B cell (primary cell): ENCODE measurements at regions not wholly inside any gene's neighbourhood (a gene's known extent, or its start where the extent isn't known, plus 50 kb on each side); places are given as distances from the start of the nearest gene placed in this dataset.
A peak's percentile ranks its signal among the peaks of the same experiment; 100 is the strongest.

Experiments used
- ATAC-seq: fragments of 200-7000 bp; cut with Tn5 transposase; one replicate; pipeline ENCODE4 v1.10.0; 2021; ENCODE audit warnings: low read depth, mild to moderate bottlenecking, moderate number of reproducible peaks, moderate library complexity
- CTCF ChIA-PET: fragments of 350-600 bp; sonication (Branson Sonifier 250); formaldehyde crosslinking; loops from one replicate; lab custom pipeline; 2021; ENCODE audit warnings: antibody characterized with exemption, inconsistent platforms; lab: Charles Lee
- POLR2A ChIA-PET: fragments of 350-600 bp; sonication (Branson Sonifier 250); formaldehyde crosslinking; loops from one replicate; lab custom pipeline; 2021; ENCODE audit warnings: antibody characterized with exemption; lab: Charles Lee
- DNase-seq: peaks from one replicate; pipeline ENCODE4 v3.0.0; 2013
- H2AFZ ChIP-seq: 2 replicates; pipeline ENCODE4 v1.6.1; 2012; ENCODE audit warnings: mild to moderate bottlenecking, low read depth, low read length; ENCODE audit not compliant: insufficient read depth, poor library complexity, severe bottlenecking
- H3K27ac ChIP-seq, 2 donors: 1 replicate in 1 of 2; 2 replicates in 1 of 2; pipeline ENCODE4 v1.5.1; 2012 to 2013; ENCODE audit warnings: low read length in 2 of 2, mild to moderate bottlenecking in 2 of 2, moderate library complexity in 1 of 2
- H3K27me3 ChIP-seq, 4 experiments: fragments of 200-600 bp in 1 of 4; sonication (generic) in 1 of 4; replicated peaks in 1 of 4; 1 replicate in 2 of 4; 2 replicates in 2 of 4; pipeline versions ENCODE4 v1.6.1 to v1.7.0; 2013 to 2016; ENCODE audit warnings: low read length in 3 of 4, mild to moderate bottlenecking in 2 of 4, mixed read lengths in 1 of 4, moderate library complexity in 1 of 4; ENCODE audit not compliant: insufficient read depth in 4 of 4, control insufficient read depth in 3 of 4; ENCODE audit errors: control extremely low read depth in 1 of 4
- H3K36me3 ChIP-seq, 2 experiments: replicated peaks in 1 of 2; 1 replicate in 1 of 2; 2 replicates in 1 of 2; pipeline versions ENCODE4 v1.6.1 to v1.7.1; 2013; ENCODE audit warnings: low read length in 1 of 2; ENCODE audit not compliant: insufficient read depth in 2 of 2, control insufficient read depth in 1 of 2; ENCODE audit errors: control extremely low read depth in 1 of 2, extremely low read depth in 1 of 2
- H3K4me1 ChIP-seq, 2 donors: fragments of 200-600 bp in 1 of 2; sonication (generic) in 1 of 2; 1 replicate in 1 of 2; 2 replicates in 1 of 2; pipeline versions ENCODE4 v1.5.1 to v1.6.1; 2013 to 2017; ENCODE audit warnings: low read length in 2 of 2; ENCODE audit not compliant: control insufficient read depth in 2 of 2, insufficient read depth in 2 of 2
- H3K4me2 ChIP-seq: replicated peaks from 2 replicates; pipeline ENCODE3; 2012; ENCODE audit warnings: mild to moderate bottlenecking, low read depth, low read length; ENCODE audit not compliant: poor library complexity, severe bottlenecking
- H3K4me3 ChIP-seq, 5 experiments: fragments of 200-600 bp in 1 of 5; sonication (generic) in 1 of 5; 1 replicate in 3 of 5; 2 replicates in 2 of 5; pipeline versions ENCODE4 v1.5.1 to v1.7.0; 2011 to 2016; ENCODE audit warnings: low read length in 4 of 5, mild to moderate bottlenecking in 4 of 5, low read depth in 2 of 5, control low read depth in 1 of 5, moderate library complexity in 1 of 5; ENCODE audit not compliant: insufficient read depth in 1 of 5; ENCODE audit errors: control extremely low read depth in 1 of 5, extremely low read depth in 1 of 5
- H3K79me2 ChIP-seq: fragments of 200-600 bp; sonication (generic); one replicate; pipeline ENCODE4 v1.6.0; 2016; ENCODE audit warnings: low read length; ENCODE audit not compliant: control insufficient read depth, insufficient read depth
- H3K9ac ChIP-seq: fragments of 200-600 bp; sonication (generic); 2 replicates; pipeline ENCODE4 v1.6.1; 2017; ENCODE audit warnings: mild to moderate bottlenecking, low read length, moderate library complexity
- H3K9me3 ChIP-seq, 3 donors: one replicate each; pipeline versions ENCODE4 v1.6.1 to v1.7.1; 2013; ENCODE audit warnings: low read length in 2 of 3; ENCODE audit not compliant: control insufficient read depth in 2 of 3, insufficient read depth in 1 of 3; ENCODE audit errors: control extremely low read depth in 1 of 3
- H4K20me1 ChIP-seq: 2 replicates; pipeline ENCODE4 v1.6.0; 2012; ENCODE audit warnings: mild to moderate bottlenecking, low read length; ENCODE audit not compliant: insufficient read depth, control insufficient read depth, poor library complexity, severe bottlenecking
- H3K27ac Mint-ChIP-seq: one replicate; pipeline ENCODE4 v1.8.0; 2021; ENCODE audit warnings: mixed read lengths
- H3K27me3 Mint-ChIP-seq: one replicate; pipeline ENCODE4 v1.8.0; 2021; ENCODE audit warnings: mixed read lengths
- H3K4me1 Mint-ChIP-seq: one replicate; pipeline ENCODE4 v1.8.0; 2021; ENCODE audit warnings: mixed read lengths
- H3K4me3 Mint-ChIP-seq: one replicate; pipeline ENCODE4 v1.8.0; 2021; ENCODE audit warnings: mixed read lengths
- H3K9me3 Mint-ChIP-seq: one replicate; pipeline ENCODE4 v1.8.0; 2022; ENCODE audit warnings: mixed read lengths; ENCODE audit not compliant: insufficient read depth
- EZH2 ChIP-seq: IDR thresholded peaks from 2 replicates; pipeline ENCODE4 v1.6.1; 2012; ENCODE audit warnings: borderline replicate concordance, low read depth, mild to moderate bottlenecking, moderate library complexity, low read length; ENCODE audit not compliant: insufficient read depth, poor library complexity, severe bottlenecking
- WGBS: methylation state at CpG from one replicate; pipeline ENCODE4 v1.1.5; 2013; ENCODE audit warnings: missing lambda C conversion rate; ENCODE audit not compliant: insufficient coverage; 5-methylcytosine and 5-hydroxymethylcytosine counted together
- intact Hi-C: fragments of 100-400 bp; cut with micrococcal nuclease; formaldehyde crosslinking; loops from one replicate; pipeline ENCODE4 v1.10.0; 2022
- TF ChIP-seq, protein P1 (sequence below): fragments of 200-600 bp; IDR thresholded peaks from one replicate; pipeline ENCODE4 v1.8.0; 2022; ENCODE audit warnings: antibody characterized with exemption, mild to moderate bottlenecking

DNA sequence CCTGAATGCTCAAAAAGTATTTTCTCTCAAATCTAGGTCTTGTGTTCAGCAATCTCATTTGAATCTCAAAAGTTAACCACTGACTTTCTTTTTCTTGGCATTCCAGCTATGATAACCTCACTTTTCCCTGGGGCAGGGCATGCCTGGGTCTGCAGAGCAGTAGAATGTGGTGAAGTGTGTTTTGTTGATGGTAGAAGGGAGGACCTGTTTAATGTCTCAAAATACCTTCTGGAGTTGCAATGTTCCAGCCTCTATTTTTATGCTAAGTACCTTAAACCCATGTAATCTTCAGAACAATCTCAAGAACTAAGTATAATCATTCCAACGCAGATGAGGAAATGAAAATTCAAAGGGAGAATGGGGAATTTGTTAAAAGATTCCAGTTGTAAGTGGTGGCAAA, 82.1 kb upstream of the FUT8 start:
- H3K27me3 Mint-ChIP-seq = no peaks in the 10 kb centered on the region
- POLR2A ChIA-PET = interaction anchor here (1.4 kb wide), 2 partner anchors 10 to 43 kb away, joined by 5 to 7 read pairs; no protein-coding TSS in a partner anchor
- intact Hi-C loops = no loop called here
- H3K79me2 ChIP-seq = no peaks in the 10 kb centered on the region
- peak overlapping the region; percentile 49 for H3K4me2 ChIP-seq
- H3K36me3 ChIP-seq = no peaks in the 10 kb centered on the region
- ATAC-seq (no peak), DNase-seq (no peak)
- H3K9me3 Mint-ChIP-seq = no peaks in the 10 kb centered on the region
- CTCF ChIA-PET = interaction anchor here (1.7 to 2.7 kb wide), 4 partner anchors 9 to 81 kb away, joined by 3 to 14 read pairs (median 6); no protein-coding TSS in a partner anchor
- H3K9ac ChIP-seq = peak overlapping the region; percentile 9
- H3K4me3 ChIP-seq = no peak overlapping the region
- H3K27ac ChIP-seq = peak overlapping the region; percentile 41
- peaks cover 56 to 69% of the 10 kb centered on the region in 2 donors for H3K4me1 ChIP-seq
- TF ChIP-seq EZH2 = no peak
- TF ChIP-seq, protein P1, sequence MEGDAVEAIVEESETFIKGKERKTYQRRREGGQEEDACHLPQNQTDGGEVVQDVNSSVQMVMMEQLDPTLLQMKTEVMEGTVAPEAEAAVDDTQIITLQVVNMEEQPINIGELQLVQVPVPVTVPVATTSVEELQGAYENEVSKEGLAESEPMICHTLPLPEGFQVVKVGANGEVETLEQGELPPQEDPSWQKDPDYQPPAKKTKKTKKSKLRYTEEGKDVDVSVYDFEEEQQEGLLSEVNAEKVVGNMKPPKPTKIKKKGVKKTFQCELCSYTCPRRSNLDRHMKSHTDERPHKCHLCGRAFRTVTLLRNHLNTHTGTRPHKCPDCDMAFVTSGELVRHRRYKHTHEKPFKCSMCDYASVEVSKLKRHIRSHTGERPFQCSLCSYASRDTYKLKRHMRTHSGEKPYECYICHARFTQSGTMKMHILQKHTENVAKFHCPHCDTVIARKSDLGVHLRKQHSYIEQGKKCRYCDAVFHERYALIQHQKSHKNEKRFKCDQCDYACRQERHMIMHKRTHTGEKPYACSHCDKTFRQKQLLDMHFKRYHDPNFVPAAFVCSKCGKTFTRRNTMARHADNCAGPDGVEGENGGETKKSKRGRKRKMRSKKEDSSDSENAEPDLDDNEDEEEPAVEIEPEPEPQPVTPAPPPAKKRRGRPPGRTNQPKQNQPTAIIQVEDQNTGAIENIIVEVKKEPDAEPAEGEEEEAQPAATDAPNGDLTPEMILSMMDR = no peak
- peak overlapping the region; percentile 83 for H3K27ac Mint-ChIP-seq
- H3K4me1 Mint-ChIP-seq = peaks cover 63% of the 10 kb centered on the region
- peak overlapping the region; percentile 52 for H2AFZ ChIP-seq
- no peaks in the 10 kb centered on the region for H3K27me3 ChIP-seq
- no peaks in the 10 kb centered on the region for H4K20me1 ChIP-seq
- peak overlapping the region; percentile 64 for H3K4me3 Mint-ChIP-seq
- no CpG with 5 or more reads among the region's 1 CpG for WGBS
- H3K9me3 ChIP-seq = no peaks in the 10 kb centered on the region

DNA sequence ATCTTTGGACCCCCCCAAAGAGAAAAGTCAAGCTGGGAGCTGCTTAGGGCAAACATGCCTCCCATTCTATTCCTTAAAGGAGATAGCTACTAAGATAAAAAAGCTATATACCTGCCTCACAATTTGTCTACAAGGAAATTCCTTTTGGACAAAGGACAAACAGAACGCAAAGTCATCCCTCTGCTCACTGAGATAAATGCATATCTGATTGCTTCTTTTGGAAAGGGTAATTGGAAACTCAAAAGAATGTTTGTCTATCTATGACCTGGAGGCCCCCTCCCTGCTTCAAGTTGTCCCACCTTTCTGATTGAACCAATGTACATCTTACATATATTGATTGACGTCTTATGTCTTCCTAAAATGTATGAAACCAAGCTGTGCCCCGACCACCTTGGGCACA, 80.9 kb upstream of the FUT8 start:
- Mint-ChIP-seq H3K4me3 (peak overlapping the region; percentile 4), H3K27ac (peak overlapping the region; percentile 66), H3K4me1 (peaks cover 67% of the 10 kb centered on the region), H3K9me3 (no peaks in the 10 kb centered on the region), H3K27me3 (no peaks in the 10 kb centered on the region)
- H4K20me1 ChIP-seq = no peaks in the 10 kb centered on the region
- WGBS = no CpG with 5 or more reads among the region's 3 CpGs
- H3K9ac ChIP-seq = no peak overlapping the region
- TF ChIP-seq, protein P1 = no peak
- no peak for TF ChIP-seq EZH2
- ATAC-seq = no peak
- no peaks in the 10 kb centered on the region for H3K36me3 ChIP-seq
- intact Hi-C loops = no loop called here
- H3K4me1 ChIP-seq = peaks cover 58 to 81% of the 10 kb centered on the region in 2 donors
- H2AFZ ChIP-seq = no peak overlapping the region
- ChIA-PET POLR2A (interaction anchor here (1.7 kb wide), 1 partner anchor 80 kb away, joined by 5 read pairs; no protein-coding TSS in a partner anchor), CTCF (interaction anchor here (0.8 to 3.3 kb wide), 7 partner anchors 10 to 73 kb away, joined by 3 to 16 read pairs (median 6); no protein-coding TSS in a partner anchor)
- no peak overlapping the region for H3K4me2 ChIP-seq
- no peak overlapping the region for H3K27ac ChIP-seq
- no peak for DNase-seq
- no peaks in the 10 kb centered on the region for H3K27me3 ChIP-seq
- H3K9me3 ChIP-seq = no peaks in the 10 kb centered on the region
- H3K4me3 ChIP-seq = no peak overlapping the region
- no peaks in the 10 kb centered on the region for H3K79me2 ChIP-seq
